GM21576 (cell line): ENCODE measurements at regions not wholly inside any gene's neighbourhood (a gene's known extent, or its start where the extent isn't known, plus 50 kb on each side); places are given as distances from the start of the nearest gene placed in this dataset.
"Not testable (repeated sequence)": the region's sequence is repeated elsewhere in the genome, so short reads cannot be mapped to it uniquely, and the experiment has no call there.

Source experiments
- ATAC-seq: cut with Tn5 transposase; IDR thresholded peaks from one replicate; pipeline ENCODE4 v1.9.1; 2021; ENCODE audit warnings: mild to moderate bottlenecking, moderate library complexity; ENCODE audit not compliant: unreplicated experiment

GRCh38 chr3:168977716-168978374 is 685.7 kb downstream of the MECOM start:
- no peak for ATAC-seq

- no peak for ATAC-seq
Measured at GRCh38 chr3:168976969-168977368, 686.5 kb downstream of the MECOM start.

GRCh38 chr3:168975576-168975975 is 687.9 kb downstream of the MECOM start:
- no peak for ATAC-seq

GRCh38 chr3:168974617-168975403 is 688.7 kb downstream of the MECOM start:
- ATAC-seq, result no peak

- no peak for ATAC-seq
Measured at GRCh38 chr3:168973897-168974296, 689.6 kb downstream of the MECOM start.

DNA sequence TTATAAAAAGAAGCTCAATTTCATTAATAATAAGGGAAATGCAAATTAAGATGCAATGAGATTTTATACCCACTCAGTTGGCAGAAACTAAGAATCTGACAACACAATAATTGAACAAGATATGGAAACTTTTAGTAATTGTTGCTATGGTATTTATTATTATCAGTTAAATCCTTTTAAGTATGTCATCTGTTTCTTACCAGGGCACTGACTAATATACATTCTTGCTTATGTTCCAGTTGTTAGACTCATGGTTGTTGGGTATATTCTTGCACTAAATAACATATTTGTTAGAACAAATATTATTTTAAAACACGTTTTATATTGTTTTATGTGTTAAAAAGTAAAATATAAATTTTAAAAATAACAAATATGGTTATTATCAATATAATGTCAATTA is 690.3 kb downstream of the MECOM start:
- ATAC-seq, result no peak

DNA sequence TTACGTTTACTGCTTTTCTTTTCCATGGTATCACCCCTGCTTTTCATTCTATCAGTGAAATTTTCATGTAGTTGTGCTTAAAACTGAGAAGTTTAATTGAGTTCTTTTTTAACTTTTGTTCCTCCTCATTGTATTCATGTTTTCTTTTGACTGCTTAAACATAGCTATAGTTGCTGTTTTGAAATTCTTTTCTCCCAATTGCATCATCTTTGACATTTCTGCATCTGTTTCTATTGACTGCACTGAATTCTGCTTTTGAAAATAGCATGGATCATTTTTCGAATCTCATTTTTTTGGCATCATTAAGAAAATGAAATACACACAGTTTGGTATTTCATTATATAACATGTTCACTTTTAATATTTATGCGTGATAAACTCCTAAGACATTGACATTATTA is 694.9 kb downstream of the MECOM start:
- no peak for ATAC-seq

- no peak for ATAC-seq
Measured at GRCh38 chr3:168964736-168965135, 698.8 kb downstream of the MECOM start.

DNA sequence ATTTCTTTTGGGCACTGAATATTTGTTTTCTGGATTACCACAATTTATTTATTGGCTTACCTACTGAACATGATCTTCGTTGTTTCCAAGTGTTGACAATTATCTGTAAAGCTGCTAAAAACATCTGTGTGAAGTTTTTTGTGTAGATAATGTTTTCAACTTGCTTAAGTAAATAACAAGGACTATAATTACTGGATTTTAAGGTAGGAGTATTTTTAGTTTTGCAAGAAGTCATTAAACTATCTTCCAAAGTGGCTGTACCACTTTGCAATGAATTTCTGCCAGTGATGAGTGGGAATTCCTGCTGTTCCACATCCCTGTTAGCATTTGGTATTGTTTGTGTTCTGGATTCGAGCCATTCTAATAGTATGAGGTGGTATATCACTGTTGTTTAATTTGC is 702.2 kb downstream of the MECOM start:
- ATAC-seq, result no peak

GRCh38 chr3:168959731-168960130 is 703.8 kb downstream of the MECOM start:
- ATAC-seq, result no peak

GRCh38 chr3:168958466-168958865 is 705.0 kb downstream of the MECOM start:
- ATAC-seq, result no peak

- ATAC-seq, result no peak
Measured at GRCh38 chr3:168956076-168956475, 707.4 kb downstream of the MECOM start.

- ATAC-seq, result no peak
Measured at GRCh38 chr3:168952551-168952950, 711.0 kb downstream of the MECOM start.

GRCh38 chr3:168951884-168952283 is 711.6 kb downstream of the MECOM start:
- ATAC-seq, result no peak

DNA sequence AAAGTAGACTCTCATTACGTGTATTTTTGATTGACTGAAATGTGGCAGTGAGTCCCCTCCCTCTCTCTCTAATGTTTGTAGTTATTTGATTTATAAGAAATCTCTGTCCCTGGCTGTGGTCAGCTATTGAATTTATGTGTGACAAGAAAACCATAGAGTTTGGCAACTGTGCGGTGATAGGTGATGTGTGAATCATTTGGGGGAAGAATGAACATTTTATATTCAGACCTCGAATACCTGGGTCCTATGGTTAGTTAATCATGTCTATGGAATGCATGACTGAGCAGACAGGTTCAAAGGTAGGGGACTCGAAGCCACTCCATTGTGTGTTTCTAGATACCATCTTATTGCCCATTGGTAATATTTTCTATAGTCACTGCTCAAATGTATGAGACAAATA is 712.1 kb downstream of the MECOM start:
- no peak for ATAC-seq

DNA sequence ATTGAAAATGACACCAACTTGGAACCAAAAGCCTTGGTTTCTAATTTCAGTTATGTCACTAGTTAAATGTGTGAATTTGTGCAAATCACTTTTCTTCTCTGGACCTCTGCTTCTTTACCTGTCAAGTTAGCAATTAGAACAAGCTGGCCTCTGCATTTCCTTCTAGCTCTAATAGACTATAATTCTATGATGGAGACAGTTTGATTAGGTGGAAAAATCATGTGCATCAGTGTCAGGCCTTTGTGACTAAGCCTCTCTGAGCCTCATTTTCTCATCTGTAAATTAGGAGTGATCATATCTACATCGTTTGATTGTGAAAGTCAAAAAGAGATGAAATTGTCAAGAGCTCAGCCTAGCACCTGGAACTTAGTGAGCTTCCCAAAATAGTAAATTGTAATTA is 712.9 kb downstream of the MECOM start:
- ATAC-seq, result no peak

DNA sequence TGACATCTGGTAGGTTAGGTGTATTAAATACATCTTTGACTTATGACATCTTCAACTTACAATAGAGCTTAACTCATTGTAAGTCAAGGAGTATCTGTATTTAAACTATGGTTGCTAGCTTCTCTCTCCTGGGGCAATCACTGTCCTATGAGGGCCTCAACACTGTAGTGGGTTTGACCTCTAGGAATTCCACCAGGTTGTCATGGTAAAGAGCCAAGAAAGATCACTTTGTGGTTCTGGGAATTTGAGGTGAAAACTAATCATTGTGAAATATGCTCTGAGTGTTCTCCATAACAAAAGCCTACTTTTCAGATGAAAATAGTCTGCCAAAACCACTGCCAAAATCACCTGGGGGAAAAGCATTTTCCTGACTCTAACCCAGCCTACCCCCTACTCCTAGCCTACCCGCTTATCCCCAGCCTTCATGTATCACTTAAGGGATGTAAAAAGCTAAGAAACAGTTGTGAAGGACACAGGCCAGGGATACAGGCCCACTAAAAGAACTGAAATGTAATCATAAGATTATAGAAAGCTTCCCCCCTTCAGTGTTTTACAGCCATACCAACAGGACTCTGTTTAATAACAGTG is 723.8 kb downstream of the MECOM start:
- ATAC-seq, result no peak

GRCh38 chr3:168933614-168934013 is 729.9 kb downstream of the MECOM start:
- no peak for ATAC-seq

- not testable (repeated sequence) for ATAC-seq
Measured at GRCh38 chr3:168929997-168930396, 733.5 kb downstream of the MECOM start.

DNA sequence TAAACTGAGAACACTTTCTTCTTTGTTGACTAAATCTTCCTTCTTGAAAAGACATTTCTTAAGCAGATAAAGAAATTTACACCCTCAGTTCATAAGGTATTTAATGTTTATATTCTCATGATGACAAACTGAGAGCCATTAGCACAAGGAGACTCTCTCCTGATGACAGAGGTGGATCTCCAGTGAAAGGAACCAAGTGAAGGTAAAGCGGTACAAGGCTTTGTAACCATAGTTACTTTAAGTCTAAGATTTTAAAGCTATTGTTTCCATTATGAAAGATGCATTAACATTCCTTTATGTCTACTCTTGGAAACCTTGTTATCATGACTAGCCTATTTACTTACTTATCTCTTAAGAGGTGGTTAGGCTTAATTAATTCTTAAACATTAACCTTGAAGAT is 737.1 kb downstream of the MECOM start:
- no peak for ATAC-seq

- no peak for ATAC-seq
Measured at GRCh38 chr3:168925568-168925967, 737.9 kb downstream of the MECOM start.

DNA sequence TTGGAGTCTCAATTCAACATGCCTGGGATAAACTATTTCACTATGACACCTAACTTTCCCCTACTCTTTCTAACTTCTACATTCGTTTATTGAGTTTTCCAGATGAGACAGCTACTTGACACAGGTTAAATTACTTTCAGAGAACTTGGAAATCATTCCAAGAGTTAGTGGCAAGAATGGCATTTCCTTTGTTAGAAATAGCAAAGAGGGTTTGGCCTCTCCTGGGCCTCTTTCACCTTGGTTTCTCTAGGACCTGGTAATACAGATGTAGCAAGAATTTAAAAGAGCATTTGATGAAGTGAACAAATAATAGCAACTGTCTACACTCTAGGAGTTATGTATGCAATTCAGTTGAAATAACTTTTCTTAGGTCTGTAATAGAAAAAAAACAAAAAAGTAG is 748.9 kb downstream of the MECOM start:
- no peak for ATAC-seq
